ENCODE measurements at regions not wholly inside any gene's neighbourhood (a gene's known extent, or its start where the extent isn't known, plus 50 kb on each side); places are given as distances from the start of the nearest gene placed in this dataset.
"Not testable (repeated sequence)": the region's sequence is repeated elsewhere in the genome, so short reads cannot be mapped to it uniquely, and the experiment has no call there.

GRCh38 chr19:21611659-21612402, 106.4 kb downstream of the ZNF429 start:
- H3K27me3 Mint-ChIP-seq (ENCODE audit: low read depth) = no peaks in the 10 kb centered on the region
- H3K4me1 Mint-ChIP-seq (ENCODE audit: low read depth) = no peaks in the 10 kb centered on the region
- no peak overlapping the region for H3K27ac Mint-ChIP-seq
- peaks cover 21% of the 10 kb centered on the region for H3K9me3 Mint-ChIP-seq (ENCODE audit: insufficient read depth)
- DNase-seq (no peak), ATAC-seq (no peak)
- ChIA-PET POLR2A (no interaction called here), CTCF (no interaction called here)
- H3K36me3 Mint-ChIP-seq (ENCODE audit: low read depth) = no peaks in the 10 kb centered on the region
- no peak overlapping the region for H3K4me3 Mint-ChIP-seq

DNA sequence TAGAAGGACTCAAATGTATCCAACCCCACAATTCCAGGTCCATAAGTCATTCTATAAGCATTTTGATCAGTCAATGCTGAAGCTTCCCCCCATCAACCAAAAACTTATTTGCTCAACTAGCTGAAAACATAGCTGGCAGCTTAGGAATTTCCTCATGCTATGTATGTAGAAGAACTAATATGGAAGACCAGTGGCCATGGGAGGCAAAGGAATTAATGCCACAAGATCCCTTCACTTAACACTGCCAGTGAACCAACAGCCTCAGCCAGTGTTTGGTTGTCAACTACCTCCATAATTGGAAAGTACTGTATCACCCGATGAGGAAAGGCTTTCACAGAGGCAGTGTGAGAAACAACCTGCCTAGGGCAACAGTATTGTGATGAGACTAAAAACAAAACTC, 105.4 kb downstream of the ZNF429 start:
- POLR2A ChIA-PET = no interaction called here
- Mint-ChIP-seq H3K4me3 (no peak overlapping the region), H3K9me3 (ENCODE audit: insufficient read depth) (peaks cover 21% of the 10 kb centered on the region), H3K27ac (no peak overlapping the region), H3K36me3 (ENCODE audit: low read depth) (no peaks in the 10 kb centered on the region), H3K4me1 (ENCODE audit: low read depth) (no peaks in the 10 kb centered on the region), H3K27me3 (ENCODE audit: low read depth) (no peaks in the 10 kb centered on the region)
- ATAC-seq (no peak), DNase-seq (no peak)
- CTCF ChIA-PET = no interaction called here

DNA sequence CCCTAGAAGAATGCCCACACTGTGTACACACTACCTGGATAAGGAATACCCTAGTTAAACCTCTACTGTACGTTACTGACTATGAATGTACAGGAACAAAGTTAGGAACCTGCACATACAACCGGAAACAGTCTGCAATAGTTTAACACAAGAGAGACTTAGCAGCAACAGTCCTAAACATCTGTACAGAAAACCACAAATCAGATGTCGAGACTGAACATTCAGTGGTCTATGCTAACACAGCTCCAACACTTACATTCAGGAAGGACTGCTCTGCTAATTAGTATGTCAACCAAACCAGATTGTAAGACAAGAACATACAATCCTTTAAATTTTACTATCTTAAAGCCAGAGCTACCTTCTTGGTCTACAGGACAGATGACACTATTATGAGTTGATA, 104.9 kb downstream of the ZNF429 start:
- DNase-seq (no peak), ATAC-seq (no peak)
- Mint-ChIP-seq H3K4me3 (no peak overlapping the region), H3K27me3 (ENCODE audit: low read depth) (no peaks in the 10 kb centered on the region), H3K9me3 (ENCODE audit: insufficient read depth) (peaks cover 21% of the 10 kb centered on the region), H3K4me1 (ENCODE audit: low read depth) (no peaks in the 10 kb centered on the region), H3K27ac (no peak overlapping the region), H3K36me3 (ENCODE audit: low read depth) (no peaks in the 10 kb centered on the region)
- ChIA-PET POLR2A (no interaction called here), CTCF (no interaction called here)

DNA sequence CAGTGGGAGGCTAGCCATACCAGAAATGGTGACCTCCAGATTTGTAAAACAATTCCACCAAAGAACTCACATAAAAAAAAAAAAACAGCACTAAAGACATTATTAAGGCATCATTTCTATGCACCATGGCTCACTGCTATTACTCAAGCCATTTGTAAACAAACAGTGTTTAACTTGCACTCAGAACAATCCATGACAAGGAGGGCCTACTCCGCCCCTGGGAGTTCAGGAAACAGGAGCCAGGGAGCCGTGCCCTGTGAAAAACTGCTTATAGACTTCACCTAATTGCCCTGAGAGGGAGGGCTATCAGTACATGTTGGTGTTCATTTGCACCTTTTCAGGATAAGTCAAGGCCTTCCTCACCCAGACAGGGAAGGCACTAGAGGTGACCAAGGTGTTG, 103.2 kb downstream of the ZNF429 start:
- H3K36me3 Mint-ChIP-seq (ENCODE audit: low read depth) = peaks cover 3% of the 10 kb centered on the region
- peaks cover 17% of the 10 kb centered on the region for H3K4me1 Mint-ChIP-seq (ENCODE audit: low read depth)
- H3K4me3 Mint-ChIP-seq = no peak overlapping the region
- ChIA-PET POLR2A (no interaction called here), CTCF (no interaction called here)
- no peaks in the 10 kb centered on the region for H3K27me3 Mint-ChIP-seq (ENCODE audit: low read depth)
- H3K27ac Mint-ChIP-seq = no peak overlapping the region
- H3K9me3 Mint-ChIP-seq (ENCODE audit: insufficient read depth) = peaks cover 18% of the 10 kb centered on the region
- DNase-seq (no peak), ATAC-seq (no peak)

GRCh38 chr19:21607449-21607848, 102.0 kb downstream of the ZNF429 start:
- ChIA-PET CTCF (no interaction called here), POLR2A (no interaction called here)
- H3K27ac Mint-ChIP-seq = no peak overlapping the region
- ATAC-seq (no peak), DNase-seq (no peak)
- peaks cover 7% of the 10 kb centered on the region for H3K36me3 Mint-ChIP-seq (ENCODE audit: low read depth)
- H3K4me1 Mint-ChIP-seq (ENCODE audit: low read depth) = peaks cover 24% of the 10 kb centered on the region
- peaks cover 13% of the 10 kb centered on the region for H3K9me3 Mint-ChIP-seq (ENCODE audit: insufficient read depth)
- no peak overlapping the region for H3K4me3 Mint-ChIP-seq
- H3K27me3 Mint-ChIP-seq (ENCODE audit: low read depth) = no peaks in the 10 kb centered on the region

- POLR2A ChIA-PET; H3K27me3 Mint-ChIP-seq (ENCODE audit: low read depth); H3K9me3 Mint-ChIP-seq (ENCODE audit: insufficient read depth); H3K36me3 Mint-ChIP-seq (ENCODE audit: low read depth); DNase-seq; H3K27ac Mint-ChIP-seq; CTCF ChIA-PET; ATAC-seq; H3K4me3 Mint-ChIP-seq: not testable (repeated sequence)
- peaks cover 24% of the 10 kb centered on the region for H3K4me1 Mint-ChIP-seq (ENCODE audit: low read depth)
Measured at GRCh38 chr19:21607011-21607410, 101.6 kb downstream of the ZNF429 start.

- DNase-seq; H3K36me3 Mint-ChIP-seq (ENCODE audit: low read depth); H3K9me3 Mint-ChIP-seq (ENCODE audit: insufficient read depth); POLR2A ChIA-PET; CTCF ChIA-PET; ATAC-seq; H3K27me3 Mint-ChIP-seq (ENCODE audit: low read depth); H3K27ac Mint-ChIP-seq; H3K4me3 Mint-ChIP-seq: not testable (repeated sequence)
- peaks cover 24% of the 10 kb centered on the region for H3K4me1 Mint-ChIP-seq (ENCODE audit: low read depth)
Measured at GRCh38 chr19:21606326-21606725, 100.9 kb downstream of the ZNF429 start.

DNA sequence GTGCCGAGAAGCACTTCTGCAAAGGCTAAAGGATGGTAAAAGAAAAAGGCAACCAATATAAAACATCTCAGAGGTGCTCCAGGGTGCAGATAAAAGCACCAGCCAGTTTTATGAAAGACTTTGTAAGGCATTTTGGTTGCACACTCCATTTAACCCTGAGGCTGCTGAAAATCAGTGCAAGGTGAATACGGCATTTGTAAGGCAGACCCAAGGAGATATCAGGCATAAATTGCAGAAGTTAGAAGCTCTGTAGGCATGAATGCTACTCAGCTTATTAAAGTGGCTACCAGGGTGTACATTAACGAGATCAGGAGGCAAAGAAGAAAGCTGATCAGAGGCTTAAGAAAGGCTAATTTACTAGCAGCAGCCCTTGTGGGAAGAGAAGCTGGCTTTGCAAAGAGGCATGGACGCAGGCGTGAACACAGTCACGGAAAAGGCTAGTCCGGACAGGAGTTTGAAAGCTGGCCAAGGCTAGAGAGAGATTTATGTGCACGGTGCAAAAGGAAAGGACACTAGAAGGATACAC, 99.6 kb downstream of the ZNF429 start:
- no peak for DNase-seq
- no peaks in the 10 kb centered on the region for H3K27me3 Mint-ChIP-seq (ENCODE audit: low read depth)
- no peak for ATAC-seq
- H3K36me3 Mint-ChIP-seq (ENCODE audit: low read depth) = peaks cover 7% of the 10 kb centered on the region
- peak overlapping the region; percentile 85 for H3K27ac Mint-ChIP-seq
- ChIA-PET POLR2A (interaction anchor here (1.0 to 1.7 kb wide), 3 partner anchors 36 to 230 kb away, joined by 4 to 7 read pairs (median 5); partner anchors contain the start of gene ZNF429), CTCF (interaction anchor here (1.1 to 1.2 kb wide), 2 partner anchors 25 to 100 kb away, joined by 3 to 5 read pairs; partner anchors contain the start of gene ZNF429)
- peaks cover 24% of the 10 kb centered on the region for H3K4me1 Mint-ChIP-seq (ENCODE audit: low read depth)
- peaks cover 6% of the 10 kb centered on the region for H3K9me3 Mint-ChIP-seq (ENCODE audit: insufficient read depth)
- H3K4me3 Mint-ChIP-seq = peak overlapping the region; percentile 86

Data from activated CD8-positive, alpha-beta T cell treated with anti-CD3 and anti-CD28 coated beads, Interleukin-2, amount 10 ng/mL, durations not matched to agents 7 days and 5 days (primary cell).